HG02870 (cell line): ENCODE measurements at regions not wholly inside any gene's neighbourhood (a gene's known extent, or its start where the extent isn't known, plus 50 kb on each side); places are given as distances from the start of the nearest gene placed in this dataset.

Source experiments
- ATAC-seq: cut with Tn5 transposase; IDR thresholded peaks from one replicate; pipeline ENCODE4 v1.9.1; 2021; ENCODE audit warnings: mild to moderate bottlenecking, moderate library complexity; ENCODE audit not compliant: unreplicated experiment

GRCh38 chr3:181457190-181457589 is 254.5 kb upstream of the SOX2 start:
- ATAC-seq: no peak

DNA sequence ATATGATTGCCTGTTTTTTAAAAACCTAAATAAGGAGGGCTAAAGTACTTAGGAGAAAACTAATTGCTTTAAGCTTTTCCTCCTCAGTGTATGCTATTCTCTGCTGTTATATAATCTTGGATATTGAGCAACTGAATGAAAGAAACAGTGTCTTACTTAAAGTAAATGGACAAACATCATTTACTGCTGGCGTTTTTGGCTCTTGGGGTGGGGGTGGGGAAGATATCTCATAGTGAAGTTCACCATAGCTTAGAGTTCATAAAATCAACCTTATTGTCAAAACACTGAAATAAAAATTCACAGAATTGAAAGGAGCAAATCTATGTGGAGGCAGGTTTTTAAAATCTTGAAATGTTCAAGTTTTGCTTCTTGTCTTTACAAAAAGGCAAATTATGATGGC is 256.4 kb upstream of the SOX2 start:
- no peak for ATAC-seq

GRCh38 chr3:181454451-181455027 is 257.2 kb upstream of the SOX2 start:
- ATAC-seq: no peak

DNA sequence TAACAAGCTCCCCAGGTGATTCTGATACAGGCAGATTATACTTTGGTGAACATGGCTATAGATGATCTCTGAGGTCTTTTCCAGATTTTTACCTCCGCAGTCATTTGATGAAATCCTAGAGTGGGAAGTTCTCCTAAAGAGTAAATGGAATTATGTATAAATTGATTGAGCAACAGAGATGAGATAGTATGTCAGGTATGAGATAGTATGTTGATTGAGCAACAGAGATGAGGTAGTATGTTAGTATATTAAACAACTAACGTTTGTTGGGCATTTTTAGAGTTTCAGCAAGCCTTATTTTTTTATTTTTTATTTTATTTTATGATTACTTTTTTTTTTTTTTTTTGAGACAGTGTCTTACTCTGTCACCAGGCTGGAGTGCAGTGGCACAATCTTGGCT is 265.0 kb upstream of the SOX2 start:
- ATAC-seq: no peak

GRCh38 chr3:181442066-181442465 is 269.7 kb upstream of the SOX2 start:
- ATAC-seq: no peak

GRCh38 chr3:181432992-181433391 is 278.7 kb upstream of the SOX2 start:
- ATAC-seq: no peak

- ATAC-seq: no peak
Measured at GRCh38 chr3:181431748-181432147, 280.0 kb upstream of the SOX2 start.

DNA sequence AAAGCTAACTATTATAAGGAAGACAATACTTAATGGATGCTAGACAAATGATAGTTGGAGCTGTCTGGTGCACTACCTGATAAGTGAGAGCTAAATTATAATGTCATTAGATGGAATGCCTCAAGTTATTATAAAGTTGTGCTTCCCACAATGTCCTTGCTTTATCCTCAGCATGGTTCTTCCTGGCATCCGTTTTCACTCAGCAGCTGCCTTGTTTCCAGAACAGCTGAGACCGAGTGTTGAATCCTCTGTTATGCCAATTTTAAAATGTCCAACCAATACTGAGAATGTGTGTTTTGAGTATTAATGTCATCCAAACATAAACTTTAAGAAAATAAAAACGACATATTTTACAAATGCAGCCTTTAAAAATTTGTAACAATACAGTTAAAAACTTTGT is 286.7 kb upstream of the SOX2 start:
- ATAC-seq: no peak

- ATAC-seq: no peak
Measured at GRCh38 chr3:181418233-181418632, 293.5 kb upstream of the SOX2 start.

- no peak for ATAC-seq
Measured at GRCh38 chr3:181417748-181418147, 294.0 kb upstream of the SOX2 start.

DNA sequence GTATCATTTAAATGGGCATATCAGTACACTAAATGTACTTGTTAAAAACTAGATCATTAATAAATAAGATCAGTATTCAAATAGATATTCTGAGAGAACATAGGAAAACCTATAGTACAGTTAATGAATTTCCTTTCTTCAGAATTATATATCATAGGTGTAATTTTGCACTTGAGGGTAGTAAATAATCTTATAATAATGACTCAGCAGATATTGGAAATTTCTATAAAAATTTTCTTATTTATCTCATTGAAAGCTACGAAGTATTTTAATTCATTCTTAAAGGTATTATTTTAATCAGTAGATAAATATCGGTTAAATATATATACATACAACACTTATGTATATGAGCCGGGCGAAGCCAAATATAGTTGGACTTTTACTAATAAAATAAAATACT is 300.9 kb upstream of the SOX2 start:
- no peak for ATAC-seq

- ATAC-seq: no peak
Measured at GRCh38 chr3:181403876-181404660, 307.7 kb upstream of the SOX2 start.

GRCh38 chr3:181402347-181402746 is 309.4 kb upstream of the SOX2 start:
- ATAC-seq: no peak

GRCh38 chr3:181384970-181385369 is 326.8 kb upstream of the SOX2 start:
- ATAC-seq: no peak

DNA sequence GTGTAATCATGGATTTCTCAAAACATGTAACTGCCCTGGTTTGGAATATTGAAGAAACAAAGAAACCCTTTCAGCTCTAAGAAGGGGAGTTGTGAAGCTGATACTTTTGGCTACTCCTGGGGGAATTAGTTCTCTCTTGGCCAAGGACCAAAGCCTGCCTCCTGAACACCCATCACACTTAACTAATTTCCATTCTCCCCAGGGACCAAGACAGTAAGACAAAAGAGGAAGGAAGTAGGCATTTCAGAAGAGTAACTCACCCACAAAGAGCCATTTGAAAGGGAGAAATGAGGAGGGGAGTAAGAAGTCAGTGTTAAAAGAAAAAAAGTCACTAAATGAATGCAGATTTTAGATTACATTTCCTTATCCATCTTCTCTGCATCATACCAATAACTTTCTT is 328.0 kb upstream of the SOX2 start:
- no peak for ATAC-seq

GRCh38 chr3:181383201-181383600 is 328.5 kb upstream of the SOX2 start:
- ATAC-seq: no peak

GRCh38 chr3:181382656-181383055 is 329.1 kb upstream of the SOX2 start:
- ATAC-seq: no peak

DNA sequence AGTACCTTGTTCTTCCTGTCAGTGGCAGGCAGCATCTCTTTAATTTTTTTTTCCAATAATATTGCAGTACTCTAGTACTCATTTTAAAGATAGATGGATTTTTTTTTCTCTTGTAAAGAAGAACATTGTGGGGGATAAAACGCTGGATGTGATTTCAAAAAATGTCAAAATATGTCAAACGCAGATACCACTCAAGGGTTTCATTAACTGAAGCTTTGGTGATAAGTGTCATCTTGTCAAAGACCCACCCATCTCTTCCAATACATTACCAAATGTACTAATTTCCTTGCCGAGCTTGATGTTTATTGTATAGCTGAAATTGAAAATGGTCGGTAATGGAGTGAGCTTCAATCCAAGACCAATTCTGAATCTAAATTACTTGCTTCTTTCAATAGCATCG is 332.4 kb upstream of the SOX2 start:
- no peak for ATAC-seq

- ATAC-seq: no peak
Measured at GRCh38 chr3:181369637-181370036, 342.1 kb upstream of the SOX2 start.

DNA sequence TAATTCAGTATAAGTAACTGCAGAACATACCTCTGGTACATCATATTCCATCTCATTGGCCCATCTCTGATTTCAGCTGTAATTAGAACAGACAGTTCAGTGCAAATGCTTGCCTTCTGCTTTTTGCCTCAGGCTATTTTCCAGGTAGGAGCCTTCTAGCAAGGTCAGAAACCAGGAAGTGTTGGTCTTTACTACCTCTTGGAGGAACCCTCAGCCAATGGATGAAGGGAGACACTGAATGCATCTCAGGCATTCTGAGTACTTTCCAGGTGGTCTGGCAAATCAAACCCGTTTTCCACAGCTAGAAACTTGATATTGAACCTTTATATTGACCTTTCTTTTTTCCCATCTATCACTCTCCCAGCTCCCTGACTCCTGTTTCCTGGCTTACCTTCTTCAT is 348.5 kb upstream of the SOX2 start:
- no peak for ATAC-seq

DNA sequence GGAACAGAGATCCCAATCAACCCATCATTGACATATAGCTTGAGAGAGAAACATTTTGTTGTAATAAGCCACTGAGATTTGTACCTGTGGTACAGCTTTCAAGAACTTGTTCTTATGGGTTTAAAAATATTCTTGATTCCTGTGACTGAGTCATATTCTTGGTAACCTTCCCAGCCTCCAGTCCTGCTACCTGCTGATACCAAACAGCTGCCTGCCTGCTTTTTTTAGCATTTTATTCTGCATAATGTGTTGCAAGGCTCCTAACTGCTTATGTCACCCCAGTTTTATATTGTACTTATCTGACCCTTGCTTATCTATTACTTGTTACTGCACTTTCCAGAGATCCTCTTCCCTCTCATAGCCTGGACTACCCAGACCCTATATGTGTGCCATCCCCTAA is 349.3 kb upstream of the SOX2 start:
- ATAC-seq: no peak

GRCh38 chr3:181358562-181358961 is 353.2 kb upstream of the SOX2 start:
- peak; percentile 83 for ATAC-seq

GRCh38 chr3:181358060-181358459 is 353.7 kb upstream of the SOX2 start:
- no peak for ATAC-seq
